HG03064 (cell line): ENCODE measurements at regions not wholly inside any gene's neighbourhood (a gene's known extent, or its start where the extent isn't known, plus 50 kb on each side); places are given as distances from the start of the nearest gene placed in this dataset.

Experiments used
- ATAC-seq: cut with Tn5 transposase; IDR thresholded peaks from one replicate; pipeline ENCODE4 v1.9.1; 2021; ENCODE audit warnings: low read depth; ENCODE audit not compliant: unreplicated experiment

DNA sequence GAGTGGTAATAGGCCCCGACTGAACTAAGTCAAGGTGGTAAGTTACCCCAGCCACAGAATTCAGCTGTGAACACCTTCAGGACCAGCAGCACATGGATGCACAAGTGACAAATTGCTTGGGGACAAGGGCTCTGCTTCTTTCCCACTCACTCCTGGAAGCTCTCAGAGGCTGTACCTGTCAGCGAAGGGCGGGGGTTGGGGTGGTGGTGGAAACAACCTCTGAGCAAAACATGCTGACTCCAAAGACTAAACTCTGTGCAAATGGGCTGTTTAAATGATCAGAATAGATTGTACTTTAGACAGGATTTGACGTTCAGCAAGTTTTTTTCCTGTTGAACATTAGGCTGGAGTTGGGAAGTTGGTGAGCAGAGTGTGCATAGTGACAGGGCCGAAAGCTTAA, 544.5 kb upstream of the ZNF608 start:
- no peak for ATAC-seq

DNA sequence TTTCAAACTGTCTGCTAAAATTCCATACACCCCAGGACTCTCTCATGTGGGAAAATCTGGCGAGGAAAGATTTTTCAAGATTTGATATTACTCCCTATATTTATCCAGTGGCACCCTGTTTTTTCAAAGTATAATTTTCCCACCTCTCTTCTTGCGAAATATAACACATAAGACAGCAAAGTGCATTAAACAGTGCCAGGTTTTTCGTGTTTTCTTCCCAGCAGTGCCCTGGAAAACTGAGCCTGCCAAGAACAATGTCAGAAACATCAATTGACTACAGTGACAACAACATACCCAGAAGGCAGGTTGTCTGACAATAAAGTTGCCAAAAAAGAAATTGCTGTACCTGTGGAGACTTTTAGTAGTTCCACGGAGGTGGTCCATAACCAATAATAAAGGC, 545.0 kb upstream of the ZNF608 start:
- no peak for ATAC-seq

DNA sequence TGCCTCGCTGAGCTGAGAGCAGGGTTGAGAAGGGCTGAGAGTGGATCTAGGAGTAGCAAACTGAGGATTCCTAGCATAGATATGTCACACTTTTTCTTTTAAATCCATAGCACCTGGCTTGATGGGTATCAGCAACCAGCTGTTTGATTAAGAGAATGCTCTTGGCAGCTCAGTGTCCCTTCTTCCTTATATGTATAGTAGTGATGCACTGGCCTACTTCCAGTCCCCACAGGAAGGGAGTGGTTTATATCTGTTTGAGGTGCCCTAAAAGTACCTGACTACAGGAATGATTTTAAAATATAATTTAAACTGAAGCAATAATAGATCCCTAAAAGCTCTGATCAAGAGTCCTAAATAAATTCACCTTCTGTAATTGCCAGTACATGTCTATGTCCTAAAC, 546.8 kb upstream of the ZNF608 start:
- ATAC-seq, result no peak

DNA sequence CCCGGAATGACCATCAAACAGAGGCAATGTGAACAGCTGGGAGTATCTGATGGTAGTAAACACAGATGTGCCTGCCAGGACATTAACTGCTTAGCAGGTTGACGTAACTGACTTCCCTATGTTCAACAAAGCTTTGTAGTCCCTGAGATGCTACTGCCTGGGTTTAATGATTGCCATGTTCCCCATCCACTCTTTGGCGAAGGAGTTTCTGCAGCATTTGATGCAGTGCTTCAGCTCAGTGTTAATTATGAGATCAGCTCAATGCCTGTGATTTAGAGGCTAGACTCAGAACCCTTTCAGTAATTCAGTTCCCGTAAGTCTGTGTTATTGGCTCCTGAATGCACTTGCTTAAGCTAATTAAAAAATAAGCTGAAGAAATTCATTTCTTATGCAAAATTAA, 547.3 kb upstream of the ZNF608 start:
- ATAC-seq, result no peak

DNA sequence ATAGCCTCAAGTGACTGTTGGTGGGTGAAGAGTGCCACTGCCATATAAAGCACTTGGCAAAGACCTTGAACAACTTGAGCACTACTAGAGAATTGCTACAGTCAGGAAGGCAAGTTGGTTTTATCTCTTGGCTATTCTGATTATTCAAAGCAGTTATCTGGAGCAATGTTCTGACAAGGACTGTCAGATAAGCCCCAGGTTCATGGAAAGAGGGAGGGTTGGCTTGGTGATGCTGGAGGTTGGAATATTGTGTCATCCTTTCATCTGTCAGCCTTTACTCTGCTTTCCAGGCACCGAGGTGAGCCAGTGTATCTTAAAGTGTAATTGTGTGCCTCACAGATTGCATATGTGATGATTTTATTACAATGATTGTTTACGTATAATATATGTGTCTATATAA, 548.4 kb upstream of the ZNF608 start:
- no peak for ATAC-seq

DNA sequence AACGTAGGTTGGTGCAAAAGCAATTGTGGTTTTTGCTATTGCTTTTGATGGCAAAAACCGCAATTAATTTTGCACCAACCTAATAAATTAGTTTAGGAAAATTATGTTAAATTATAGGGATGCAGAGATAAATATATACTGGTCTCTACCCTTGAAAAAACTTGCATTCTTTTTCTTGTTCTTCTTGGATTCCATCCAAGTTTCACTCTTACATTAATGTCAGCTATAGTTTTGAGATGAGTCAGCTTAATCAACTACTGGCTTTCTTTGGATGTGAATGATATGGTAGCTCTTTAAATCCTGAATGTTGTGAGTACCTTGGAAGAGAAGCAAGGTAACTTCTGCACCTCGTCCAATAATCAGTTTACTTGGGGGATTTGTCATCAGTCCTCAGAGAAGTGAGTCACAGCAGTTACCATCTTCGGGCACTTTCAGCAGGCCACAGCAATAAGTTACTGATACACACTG, 549.0 kb upstream of the ZNF608 start:
- ATAC-seq, result no peak

DNA sequence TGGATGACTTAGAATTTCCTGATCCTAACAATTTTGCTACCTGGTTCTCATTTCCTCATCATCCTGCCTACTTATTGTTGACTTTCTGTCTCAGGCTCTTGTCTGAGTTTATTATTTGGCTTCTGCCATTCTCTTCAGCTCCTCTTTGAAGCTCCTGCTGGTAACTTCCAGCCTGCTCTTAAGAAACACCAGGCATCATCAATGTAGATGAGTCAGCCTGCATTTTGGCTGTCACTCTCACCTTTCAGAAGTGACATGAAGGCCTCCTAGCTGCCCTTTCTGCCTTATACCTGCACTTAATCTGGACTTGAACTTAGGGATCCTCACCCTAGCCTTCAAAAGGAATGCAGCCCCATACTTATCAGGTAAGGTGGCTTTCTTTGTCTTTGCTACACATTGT, 551.8 kb upstream of the ZNF608 start:
- no peak for ATAC-seq

DNA sequence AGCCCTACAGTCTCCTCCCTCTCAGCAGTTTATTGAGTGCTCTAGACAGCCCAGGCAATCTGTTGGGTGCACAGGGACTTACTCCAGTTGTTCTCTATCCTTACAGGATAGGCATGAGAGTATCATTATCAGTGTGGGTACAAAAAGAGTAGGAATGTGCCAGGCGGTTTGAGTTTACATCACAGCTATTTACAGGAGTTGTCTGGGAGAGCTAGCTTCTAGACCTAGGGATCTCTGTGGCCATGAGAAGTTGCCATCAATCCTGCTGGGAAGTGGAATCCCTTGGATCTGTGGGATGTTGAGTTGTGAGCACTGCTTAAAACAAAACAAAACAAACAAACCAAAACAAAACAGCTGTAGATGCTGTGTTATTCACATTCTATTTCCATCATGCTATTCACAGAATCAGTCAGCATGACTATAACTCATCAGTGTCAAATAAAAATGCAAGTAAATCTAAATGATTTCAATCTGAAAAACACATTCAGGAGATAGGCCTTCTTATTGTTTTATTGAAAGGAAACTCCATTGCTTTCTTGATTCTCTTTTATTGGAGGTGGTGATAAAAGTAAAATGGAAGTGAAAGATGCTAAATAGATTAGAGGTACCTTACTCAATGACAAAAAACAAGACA, 552.4 kb upstream of the ZNF608 start:
- ATAC-seq, result no peak

DNA sequence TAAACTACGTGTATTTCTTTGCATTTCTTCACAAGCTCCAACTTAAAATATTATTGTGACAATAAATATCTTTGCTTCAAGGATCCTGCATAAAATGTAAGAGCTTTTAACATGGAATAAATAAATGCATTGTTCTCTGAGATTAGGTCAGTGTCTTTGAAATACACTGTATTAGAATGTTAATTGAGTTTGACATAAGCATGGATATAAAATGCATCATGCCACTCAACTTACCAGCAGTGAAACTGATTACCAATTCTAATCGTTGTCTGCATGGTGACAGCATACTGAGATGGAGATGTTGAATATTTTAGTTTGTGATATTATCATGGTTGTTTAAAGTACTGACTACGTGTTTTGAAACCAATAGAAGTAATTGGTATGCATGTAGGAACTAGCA, 555.3 kb upstream of the ZNF608 start:
- ATAC-seq, result no peak

DNA sequence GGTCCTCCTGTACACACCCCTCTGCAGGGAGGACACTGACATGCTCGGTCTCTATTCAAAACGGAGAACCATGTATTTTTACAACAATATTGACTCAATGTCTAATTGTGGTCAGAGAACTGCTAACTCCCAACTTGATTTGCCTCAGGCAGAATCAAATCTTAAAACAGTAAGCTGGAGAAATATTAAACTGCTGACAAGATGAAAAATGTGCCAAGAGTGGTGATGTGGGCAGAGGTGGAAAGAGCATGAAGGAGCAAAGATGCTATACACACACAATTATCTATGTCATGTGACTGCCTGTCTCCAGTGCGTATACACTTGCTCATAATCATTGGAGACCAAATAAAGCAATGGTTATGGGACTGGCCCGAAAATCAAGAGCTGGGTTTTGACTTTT, 556.1 kb upstream of the ZNF608 start:
- ATAC-seq, result no peak

DNA sequence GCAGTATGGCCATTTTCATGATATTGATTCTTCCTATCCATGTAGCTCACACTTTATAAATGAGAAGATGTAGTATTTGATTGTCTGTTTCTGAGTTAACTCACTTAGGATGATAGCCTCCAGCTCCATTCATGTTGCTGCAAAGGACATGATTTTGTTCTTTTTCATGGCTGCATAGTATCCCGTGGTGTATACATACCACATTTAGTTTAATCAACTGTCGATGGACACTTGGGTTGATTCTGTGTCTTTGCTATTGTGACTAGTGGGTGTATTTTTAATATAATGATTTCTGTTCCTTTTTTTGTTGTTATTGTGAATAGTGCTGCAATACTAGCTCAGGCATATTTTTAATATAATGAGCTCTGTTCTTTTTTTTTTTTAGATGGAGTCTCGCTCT, 560.3 kb upstream of the ZNF608 start:
- no peak for ATAC-seq

DNA sequence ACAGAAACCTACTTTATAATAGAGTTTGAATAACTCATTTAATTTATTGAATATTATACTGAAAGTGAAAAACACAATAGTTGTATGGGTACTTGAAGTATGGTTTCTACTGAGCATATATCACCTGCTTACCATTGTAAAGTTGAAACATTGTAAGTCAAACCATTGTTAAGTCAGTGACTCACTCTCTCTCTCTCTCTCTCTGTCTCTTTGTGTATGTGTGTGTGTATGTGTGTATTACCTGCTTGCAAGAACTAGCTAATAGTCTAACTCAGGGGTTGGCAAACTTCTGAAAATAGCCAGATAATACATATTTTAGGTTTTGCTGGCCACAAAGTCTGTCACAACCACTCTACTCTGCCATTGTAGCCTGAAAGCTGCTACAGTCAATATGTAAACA, 564.3 kb upstream of the ZNF608 start:
- ATAC-seq, result no peak

DNA sequence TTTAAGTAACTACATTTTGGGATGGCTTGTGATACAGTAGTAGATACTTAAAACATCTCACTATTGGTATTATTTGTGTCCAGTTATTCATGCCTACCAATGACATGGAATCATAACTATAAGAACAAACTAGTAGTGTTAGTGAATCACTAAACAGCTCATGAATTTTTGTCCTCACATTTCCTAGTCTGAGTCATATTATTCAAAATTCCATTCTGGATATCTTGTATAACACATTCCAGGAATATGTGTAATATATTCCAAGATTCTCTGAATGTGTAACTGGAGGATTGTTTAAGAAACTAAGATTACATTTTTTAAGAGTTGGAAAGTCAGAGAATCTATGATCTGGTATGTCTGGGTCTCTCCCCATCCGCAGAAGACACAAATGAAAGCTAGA, 565.3 kb upstream of the ZNF608 start:
- no peak for ATAC-seq

DNA sequence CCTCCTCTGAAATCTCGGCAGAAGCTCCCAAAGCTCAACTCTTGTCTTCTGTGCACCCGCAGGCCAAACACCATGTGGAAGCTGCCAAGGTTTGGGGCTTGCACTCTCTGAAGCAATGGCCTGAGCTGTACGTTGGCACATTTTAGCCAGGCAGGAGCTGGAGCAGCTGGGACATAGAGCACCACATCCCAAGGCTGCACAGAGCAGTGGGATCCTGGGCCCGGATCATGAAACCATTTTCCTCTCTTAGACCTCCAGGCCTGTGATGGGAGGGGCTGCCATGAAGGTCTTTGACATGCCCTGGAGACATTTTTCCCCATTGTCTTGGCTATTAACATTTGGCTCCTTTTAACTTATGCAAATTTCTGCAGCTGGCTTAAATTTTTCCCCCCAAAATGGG, 567.1 kb upstream of the ZNF608 start:
- ATAC-seq, result no peak

DNA sequence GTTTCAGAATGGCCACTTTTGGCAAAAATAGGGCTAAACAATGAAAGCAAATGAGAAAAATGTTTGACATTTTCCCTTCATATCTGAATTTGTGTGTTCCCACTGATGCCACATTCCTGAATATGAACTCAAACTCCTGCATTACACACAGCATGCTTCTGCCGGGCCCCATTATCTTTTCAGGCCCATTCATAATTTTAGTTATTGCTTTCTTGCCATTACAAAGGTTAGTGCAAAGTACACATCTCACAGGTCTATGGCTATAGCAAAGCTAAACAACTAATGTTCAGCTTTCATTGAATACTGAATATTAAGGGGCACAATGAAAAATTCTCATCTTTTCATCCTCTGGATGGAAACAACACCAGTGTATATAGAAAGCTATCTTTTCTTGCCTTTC, 568.9 kb upstream of the ZNF608 start:
- no peak for ATAC-seq

DNA sequence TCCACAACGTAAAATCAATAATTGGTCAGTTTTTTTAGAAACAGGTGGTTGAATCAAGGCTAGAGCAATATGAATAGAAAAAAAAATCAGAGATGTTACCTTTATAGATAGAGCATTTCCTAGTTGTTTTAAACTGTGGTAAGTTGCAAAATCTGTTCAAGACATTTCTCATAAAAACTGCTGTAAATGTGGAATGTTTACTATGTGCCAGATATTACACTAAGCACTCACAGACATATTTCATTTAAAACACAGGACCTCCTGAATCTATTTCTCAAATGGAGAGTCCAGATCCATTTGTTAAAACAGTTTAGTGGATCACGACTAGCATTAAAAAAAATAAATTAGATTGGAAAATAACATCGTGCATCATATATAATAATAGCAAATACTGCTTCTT, 570.0 kb upstream of the ZNF608 start:
- no peak for ATAC-seq

DNA sequence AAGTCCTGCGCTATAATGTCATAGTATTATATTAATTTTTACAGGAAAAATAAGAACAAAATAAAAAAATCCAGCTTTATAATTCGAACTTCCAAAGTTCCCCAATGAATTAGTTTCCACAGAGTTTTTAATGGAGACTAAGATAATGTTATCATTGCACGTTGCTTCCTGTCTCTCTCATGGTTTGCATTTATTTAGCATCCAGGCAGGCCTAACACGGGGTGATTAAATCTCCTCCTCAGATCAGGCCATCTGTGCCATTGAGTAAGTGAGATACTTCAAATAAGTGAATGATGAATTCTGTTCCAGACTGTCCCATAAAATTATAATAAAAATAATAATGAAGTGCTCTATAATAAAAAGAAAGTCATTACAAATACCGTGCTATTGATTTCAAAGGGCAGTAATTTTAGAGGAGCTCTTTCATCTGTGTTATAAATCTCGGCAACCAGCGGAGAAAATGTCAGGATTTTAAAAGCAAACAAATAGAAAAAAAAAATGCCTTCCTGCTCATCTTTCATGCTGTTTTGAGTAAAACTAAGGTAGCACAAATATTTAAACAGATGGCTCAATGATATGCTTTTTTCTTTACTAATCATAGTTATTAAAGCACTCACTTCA, 570.6 kb upstream of the ZNF608 start:
- no peak for ATAC-seq

DNA sequence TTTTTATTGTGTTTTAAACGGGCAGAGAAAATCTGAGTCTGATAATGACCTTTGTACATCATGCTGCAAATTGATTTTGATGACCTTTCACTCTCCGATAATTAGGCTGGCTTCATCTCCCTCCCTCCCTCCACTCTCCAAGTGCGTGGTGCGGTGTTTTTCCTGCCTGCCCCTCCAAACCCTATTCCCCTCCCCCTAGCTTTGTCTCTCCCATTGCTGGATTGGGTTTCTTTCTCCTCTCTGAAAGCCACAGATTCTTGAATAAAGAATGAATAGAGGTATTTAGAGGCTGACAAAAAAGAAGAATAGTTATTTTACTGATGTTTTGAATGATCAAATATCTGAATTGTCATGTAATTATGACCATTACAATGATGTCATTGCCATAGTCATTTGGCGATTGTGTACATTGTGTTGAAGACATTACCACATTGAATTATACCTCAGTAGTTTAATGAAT, 571.1 kb upstream of the ZNF608 start:
- no peak for ATAC-seq

DNA sequence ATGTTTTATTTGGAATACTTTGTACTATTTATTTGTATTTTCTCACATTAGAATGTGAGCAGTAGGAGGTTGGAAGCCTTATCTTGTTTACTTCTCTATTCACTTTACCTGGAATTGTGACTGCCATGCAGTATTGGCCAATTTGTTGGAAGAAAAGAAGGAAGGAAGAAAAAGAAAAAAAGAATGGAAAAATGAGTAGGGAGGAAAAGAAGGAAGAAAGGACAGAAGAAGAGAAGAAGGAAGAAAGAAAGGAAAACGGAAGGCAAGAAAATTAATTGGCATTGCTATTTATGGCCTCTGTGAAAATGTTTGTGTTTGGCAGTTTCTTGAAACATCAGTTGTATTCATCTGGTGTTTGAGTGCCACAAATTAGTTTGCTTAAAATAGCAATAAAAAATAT, 575.2 kb upstream of the ZNF608 start:
- no peak for ATAC-seq

DNA sequence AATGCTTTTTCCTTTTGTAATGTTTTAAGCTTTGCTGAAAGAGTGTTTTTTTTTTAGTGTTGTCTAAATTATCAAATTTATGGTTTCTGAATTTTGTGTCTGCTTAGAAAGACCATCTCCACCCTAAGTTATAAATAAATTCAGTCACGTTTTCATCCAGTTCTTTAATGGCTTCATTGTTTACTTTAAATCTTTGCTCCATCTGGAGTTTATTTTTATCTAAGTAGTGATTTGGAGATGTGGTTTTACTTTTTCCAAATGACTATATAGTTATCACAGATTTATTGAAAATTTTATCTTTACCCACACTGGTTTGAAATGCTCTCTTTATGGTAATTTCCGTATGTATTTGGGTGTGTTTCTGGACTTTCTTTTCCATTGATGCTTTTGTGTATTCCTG, 577.2 kb upstream of the ZNF608 start:
- no peak for ATAC-seq

DNA sequence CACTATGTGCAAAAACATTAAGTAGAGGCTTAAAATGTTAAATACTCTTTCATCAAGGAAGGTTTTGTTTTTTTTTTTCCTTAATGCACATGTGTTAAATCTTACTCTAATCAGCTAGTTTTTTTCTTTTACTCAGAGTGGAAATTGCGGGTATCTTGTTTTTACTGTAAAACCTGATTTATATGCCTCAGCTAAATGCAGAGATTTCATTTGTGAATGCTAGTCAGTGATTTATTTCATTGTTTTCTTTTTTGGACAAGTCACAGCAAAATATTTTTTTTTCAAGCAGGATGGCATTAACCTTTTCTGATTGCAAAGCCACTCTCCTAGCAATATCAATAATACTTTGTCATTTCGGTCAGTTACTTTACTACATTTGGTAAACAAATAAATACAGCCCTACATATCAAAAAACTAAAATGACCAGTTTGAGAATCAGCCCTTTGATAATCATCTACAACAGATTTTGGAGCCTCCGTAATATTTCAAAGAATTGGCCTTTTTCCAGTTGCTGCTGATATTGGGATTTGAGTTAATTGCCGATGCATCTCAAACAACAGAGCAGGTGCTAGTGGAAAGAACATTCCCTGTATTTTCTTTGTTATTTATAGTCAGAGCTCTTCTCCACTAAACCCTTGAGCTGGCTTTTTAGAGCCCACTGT, 579.2 kb upstream of the ZNF608 start:
- ATAC-seq, result no peak

DNA sequence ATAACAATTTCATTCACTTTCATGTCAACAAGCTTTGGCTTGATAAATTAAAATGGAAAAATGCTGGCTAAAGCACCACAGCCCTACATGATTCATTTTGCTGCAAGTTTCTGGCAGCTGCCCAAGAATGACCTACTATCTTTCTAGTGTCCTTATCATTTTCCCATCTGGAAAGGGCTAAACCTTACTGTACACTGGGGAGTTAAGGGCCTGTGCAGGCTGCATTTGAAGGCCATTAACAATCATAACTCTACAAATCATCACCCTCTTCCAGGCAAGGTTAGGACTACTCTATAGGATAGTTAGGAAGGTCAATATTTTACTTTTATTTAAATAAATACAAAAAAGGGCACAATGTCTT, 579.7 kb upstream of the ZNF608 start:
- no peak for ATAC-seq
